T-helper 2 cell (primary cell): ENCODE measurements at regions not wholly inside any gene's neighbourhood (a gene's known extent, or its start where the extent isn't known, plus 50 kb on each side); places are given as distances from the start of the nearest gene placed in this dataset.

Source experiments
- DNase-seq, 5 experiments: peaks; one replicate each; pipeline versions ENCODE4 v3.0.0 to v3.0.0-alpha.2; 2012 to 2022

DNA sequence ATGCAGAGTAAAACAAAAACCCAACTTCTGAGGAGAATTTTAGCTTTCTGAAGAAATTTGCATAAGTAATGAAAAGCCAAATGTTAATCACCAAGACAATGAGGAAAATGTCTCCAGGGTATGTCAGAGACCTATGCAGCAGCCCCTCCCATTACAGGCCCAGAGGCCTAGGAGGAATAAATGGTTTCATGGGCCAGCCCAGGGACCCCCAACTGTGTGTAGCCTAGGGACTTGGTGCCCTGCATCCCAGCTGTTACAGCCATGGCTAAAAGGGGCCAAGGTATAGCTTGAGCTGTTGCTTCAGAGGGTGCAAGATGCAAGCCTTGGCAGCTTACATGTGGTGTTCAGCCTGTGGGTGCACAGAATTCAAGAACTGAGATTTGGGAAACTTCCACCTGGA, 1256.9 kb upstream of the PIK3C3 start:
- no peak for DNase-seq

DNA sequence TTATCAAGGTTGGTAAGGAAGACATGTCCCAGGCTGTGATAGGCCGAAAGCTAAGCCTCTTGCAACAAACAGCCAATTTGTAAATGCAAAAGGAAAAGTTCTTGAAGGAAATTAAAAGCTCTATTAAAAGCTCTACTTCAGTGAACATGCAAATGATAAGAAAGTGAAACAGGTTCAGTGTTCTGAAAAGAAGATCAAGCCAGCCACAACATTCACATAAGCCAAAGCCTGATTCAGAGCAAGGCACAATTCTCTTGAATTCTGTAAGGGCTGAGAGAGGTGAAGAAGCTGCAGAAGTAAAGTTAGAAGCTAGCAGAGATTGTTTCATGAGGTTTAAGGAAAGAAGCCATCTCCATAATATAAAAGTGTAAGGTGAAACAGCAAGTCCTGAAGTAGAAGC, 1259.5 kb upstream of the PIK3C3 start:
- no peak for DNase-seq

DNA sequence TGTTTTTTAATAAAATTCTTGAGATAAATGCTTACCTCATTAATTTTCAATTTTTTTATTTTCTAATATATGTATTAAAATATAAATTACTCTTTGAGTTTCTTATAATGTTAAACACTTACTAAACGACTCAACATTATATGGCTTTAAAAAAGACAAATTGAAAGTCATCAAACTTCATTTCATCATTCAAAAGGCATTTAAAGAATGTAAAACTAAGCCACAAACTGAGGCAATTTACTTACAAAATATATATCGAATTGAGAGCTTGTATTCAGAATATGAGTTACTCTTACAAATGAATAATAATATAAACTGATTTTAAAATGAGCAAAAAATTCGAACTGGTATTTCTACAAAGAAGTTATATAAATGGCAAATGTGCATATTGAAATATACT, 1262.2 kb upstream of the PIK3C3 start:
- no peak for DNase-seq

GRCh38 chr18:40690062-40690461, 1265.0 kb upstream of the PIK3C3 start:
- DNase-seq, result no peak

DNA sequence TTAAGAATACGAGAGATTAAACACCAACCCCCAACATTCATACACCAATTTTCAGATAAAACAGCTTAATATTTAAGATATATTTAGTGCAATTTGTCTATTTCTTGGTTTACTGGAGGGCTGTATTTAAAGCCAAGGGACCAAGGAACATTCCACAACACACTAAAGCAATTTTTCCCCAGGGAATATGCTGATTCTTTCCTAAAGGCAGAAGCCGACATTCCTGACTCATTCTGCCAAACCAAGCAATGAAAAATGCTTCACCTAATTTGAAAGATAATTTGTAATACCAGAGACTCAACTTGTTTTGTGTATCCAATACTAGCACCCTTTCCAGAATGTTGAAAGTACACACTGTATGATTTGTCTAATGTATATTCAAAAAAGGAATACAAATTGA, 1267.6 kb upstream of the PIK3C3 start:
- DNase-seq, result no peak

- DNase-seq, result no peak
Measured at GRCh38 chr18:40686836-40687235, 1268.2 kb upstream of the PIK3C3 start.

- no peak for DNase-seq
Measured at GRCh38 chr18:40685219-40685618, 1269.8 kb upstream of the PIK3C3 start.

- DNase-seq, result no peak
Measured at GRCh38 chr18:40678318-40678717, 1276.7 kb upstream of the PIK3C3 start.

GRCh38 chr18:40676668-40677067, 1278.4 kb upstream of the PIK3C3 start:
- DNase-seq, result no peak

GRCh38 chr18:40673150-40673549, 1281.9 kb upstream of the PIK3C3 start:
- no peak for DNase-seq

DNA sequence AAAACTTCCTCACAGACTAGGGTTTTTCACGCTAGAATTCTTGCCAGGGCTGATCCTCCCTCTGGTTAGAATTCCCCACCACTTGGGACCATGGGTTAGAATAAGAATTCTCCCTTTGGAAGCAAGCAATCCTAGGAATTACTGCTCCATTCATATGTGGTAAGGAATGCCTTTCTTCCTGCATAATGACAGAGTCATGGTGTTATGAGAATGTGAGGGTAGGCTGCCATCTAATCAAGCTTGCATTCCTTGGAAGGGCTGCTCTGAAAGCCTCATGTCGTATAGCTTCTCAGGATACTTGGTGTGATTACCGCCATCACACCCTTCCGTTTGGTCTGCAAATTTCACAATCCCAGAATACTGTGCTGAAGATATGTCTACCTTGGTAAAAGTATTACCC, 1282.4 kb upstream of the PIK3C3 start:
- no peak for DNase-seq

- no peak for DNase-seq
Measured at GRCh38 chr18:40670668-40671375, 1284.2 kb upstream of the PIK3C3 start.

- DNase-seq, result no peak
Measured at GRCh38 chr18:40662898-40663437, 1292.1 kb upstream of the PIK3C3 start.

GRCh38 chr18:40653682-40654081, 1301.4 kb upstream of the PIK3C3 start:
- no peak for DNase-seq

DNA sequence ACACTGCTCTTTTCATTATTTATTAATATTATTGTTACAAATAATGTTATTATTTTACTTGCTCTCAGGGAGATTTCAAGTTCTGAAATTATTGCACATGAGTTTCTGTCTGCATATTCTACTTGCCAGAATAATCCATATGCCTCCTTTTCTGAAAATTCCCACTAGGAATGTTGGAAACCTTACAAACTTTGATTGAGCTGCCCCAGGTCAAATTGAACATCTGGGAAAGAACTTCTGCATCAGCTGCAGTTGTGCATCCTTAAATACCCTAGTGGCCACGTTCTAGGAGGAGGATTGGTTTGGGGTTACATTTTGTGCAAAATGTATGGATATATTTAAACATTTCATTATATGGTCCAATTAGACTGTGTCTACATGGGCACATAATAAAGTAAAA, 1302.7 kb upstream of the PIK3C3 start:
- DNase-seq, result no peak

DNA sequence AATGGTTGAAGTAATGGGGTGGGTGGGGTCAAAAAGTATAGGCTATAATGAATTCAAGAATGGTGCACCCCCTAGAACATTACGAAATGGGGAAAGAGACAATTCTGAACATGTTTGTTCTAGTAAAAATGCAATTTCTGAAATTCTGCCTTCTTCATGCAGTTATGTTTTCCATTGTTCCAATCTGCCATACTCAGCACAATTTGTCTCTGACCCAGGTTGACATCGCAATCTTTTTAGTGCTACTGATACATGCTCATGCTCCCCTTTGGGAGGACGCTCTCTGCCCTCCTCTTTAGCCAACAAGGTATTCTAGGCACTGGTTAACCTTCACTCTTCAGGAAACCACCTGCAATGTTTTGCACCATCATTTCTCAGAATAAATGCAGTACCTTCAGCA, 1303.9 kb upstream of the PIK3C3 start:
- no peak for DNase-seq

GRCh38 chr18:40642692-40643229, 1312.3 kb upstream of the PIK3C3 start:
- no peak for DNase-seq

DNA sequence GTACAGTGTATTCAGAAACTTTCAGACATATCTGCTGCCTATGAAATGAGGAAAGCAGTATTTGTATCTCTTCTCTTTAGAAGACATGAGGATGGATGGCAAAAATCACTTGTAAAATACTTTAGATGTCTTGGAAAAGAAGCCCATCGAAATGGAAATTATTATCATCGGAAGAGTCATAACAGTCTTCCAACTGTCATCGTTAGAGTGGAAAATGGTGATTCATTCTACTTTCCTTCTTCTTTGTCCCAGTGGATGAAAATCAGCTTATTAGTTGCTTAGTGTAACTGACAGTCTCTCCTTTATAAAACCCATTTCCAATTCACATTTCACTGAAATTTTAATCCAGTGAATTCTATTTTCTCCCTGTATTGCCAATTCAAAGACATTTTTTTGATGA, 1323.7 kb upstream of the PIK3C3 start:
- no peak for DNase-seq

DNA sequence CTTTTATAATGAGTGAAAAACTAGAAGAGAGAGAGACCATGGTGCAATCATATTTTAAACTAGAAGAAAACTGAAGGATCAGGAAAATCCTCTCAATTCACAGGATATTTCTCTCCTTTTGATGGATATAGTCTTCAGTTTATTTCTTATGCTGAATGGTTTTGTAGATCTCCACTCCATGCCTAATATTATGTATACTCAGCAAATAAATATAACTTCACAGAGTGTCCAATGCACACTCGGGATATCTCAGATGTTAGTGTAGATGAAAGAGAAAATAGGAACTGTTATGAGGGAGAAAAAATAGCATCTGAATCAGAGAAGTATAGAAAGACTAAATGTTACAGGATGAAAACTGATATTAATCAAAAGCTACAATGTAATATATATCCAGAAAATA, 1324.5 kb upstream of the PIK3C3 start:
- DNase-seq, result no peak

DNA sequence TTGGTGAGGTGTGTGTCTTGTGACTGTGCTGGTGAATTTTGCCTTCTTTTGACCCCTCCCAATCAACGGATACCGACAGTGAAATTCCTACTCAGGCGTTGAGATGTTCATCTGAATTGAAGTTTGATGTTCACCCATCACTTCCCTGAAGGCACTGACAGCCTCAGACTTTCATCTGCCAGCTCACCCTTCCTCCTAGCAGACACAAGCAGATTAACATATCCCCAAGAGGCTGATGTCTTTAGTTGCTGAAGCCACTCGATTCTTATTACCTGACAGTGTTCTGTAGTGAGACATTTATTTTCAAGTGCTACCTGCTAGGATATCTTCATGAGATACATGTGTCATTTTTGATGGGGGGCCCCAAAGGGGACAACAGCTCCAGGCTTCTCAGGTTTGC, 1330.1 kb upstream of the PIK3C3 start:
- no peak for DNase-seq

- DNase-seq, result no peak
Measured at GRCh38 chr18:40613721-40614120, 1341.3 kb upstream of the PIK3C3 start.

GRCh38 chr18:40612356-40612755, 1342.7 kb upstream of the PIK3C3 start:
- DNase-seq, result no peak

GRCh38 chr18:40608226-40608625, 1346.8 kb upstream of the PIK3C3 start:
- DNase-seq, result no peak

DNA sequence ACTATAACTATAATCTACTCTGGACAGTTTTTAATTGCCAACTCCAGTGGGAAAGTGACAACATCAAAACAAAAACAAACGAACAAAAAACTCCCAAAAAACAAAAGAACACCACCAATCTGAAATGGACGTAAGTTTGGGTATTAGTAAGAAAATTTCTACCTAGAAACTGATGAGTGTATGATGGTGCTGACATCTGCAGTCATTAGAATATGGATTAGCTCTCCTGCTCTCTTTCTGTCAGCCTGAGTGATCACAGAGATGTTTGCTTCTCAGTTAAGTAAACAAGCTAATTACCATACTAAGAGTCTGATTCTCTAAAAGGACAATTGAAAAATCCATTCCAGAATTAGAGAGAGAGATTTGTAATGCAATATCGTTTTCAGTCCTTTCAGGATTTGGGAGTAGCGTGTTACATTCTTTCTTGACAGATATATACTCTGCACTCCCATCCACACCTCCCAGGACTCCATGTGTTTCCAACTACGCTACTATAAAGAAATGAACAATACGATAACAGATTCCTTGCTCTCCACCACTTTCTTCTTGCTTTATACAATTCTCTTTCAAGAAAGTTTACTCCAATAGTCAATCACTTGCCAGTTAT, 1347.4 kb upstream of the PIK3C3 start:
- DNase-seq, result no peak
